NT2/D1 (cell line): ENCODE measurements at regions not wholly inside any gene's neighbourhood (a gene's known extent, or its start where the extent isn't known, plus 50 kb on each side); places are given as distances from the start of the nearest gene placed in this dataset.

Source experiments
- SUZ12 ChIP-seq: IDR thresholded peaks from 2 replicates; pipeline ENCODE4 v1.6.1; 2011; ENCODE audit not compliant: insufficient read length, insufficient read depth; ENCODE audit errors: extremely low read depth
- YY1 ChIP-seq: IDR thresholded peaks from 2 replicates; pipeline ENCODE4 v1.6.1; 2011; ENCODE audit not compliant: insufficient read length, insufficient read depth
- ZNF274 ChIP-seq: IDR thresholded peaks from 2 replicates; pipeline ENCODE4 v1.6.1; 2011; ENCODE audit warnings: mild to moderate bottlenecking, low read depth, low read length

DNA sequence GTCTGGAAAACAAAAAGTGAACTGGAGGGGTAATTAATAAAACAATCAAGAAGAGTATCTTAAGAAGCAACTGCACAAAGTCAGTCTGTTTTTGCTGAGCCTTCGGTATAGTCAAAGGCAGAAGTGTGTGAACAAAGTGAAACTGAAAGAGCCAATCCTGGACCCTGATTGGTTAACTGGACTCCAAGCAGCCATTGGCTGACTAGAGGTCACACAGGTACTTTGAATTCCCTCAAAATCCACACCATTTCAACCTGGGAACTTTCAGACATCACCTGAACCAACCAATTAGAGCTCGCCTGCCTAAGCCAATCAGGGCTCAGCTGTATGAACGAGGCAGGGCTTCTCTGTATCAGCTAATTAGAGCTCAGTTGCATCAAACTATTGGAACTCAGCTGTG lies 286.7 kb downstream of the TLE4 start:
- TF ChIP-seq ZNF274 = no peak
- no peak for TF ChIP-seq SUZ12
- no peak for TF ChIP-seq YY1
